Panc1 (cell line): ENCODE measurements at regions not wholly inside any gene's neighbourhood (a gene's known extent, or its start where the extent isn't known, plus 50 kb on each side); places are given as distances from the start of the nearest gene placed in this dataset.

ENCODE experiments used
- CTCF ChIP-seq: fragments of 450-650 bp; IDR thresholded peaks from 2 replicates; pipeline ENCODE4 v1.5.1; 2017; ENCODE audit warnings: mild to moderate bottlenecking
- POLR2AphosphoS5 ChIP-seq: IDR thresholded peaks from 2 replicates; pipeline ENCODE4 v1.6.1; 2012; ENCODE audit warnings: mild to moderate bottlenecking, low read depth, low read length, moderate library complexity
- TCF7L2 ChIP-seq: IDR thresholded peaks from 2 replicates; pipeline ENCODE4 v1.6.1; 2011; ENCODE audit warnings: mild to moderate bottlenecking, low read depth, low read length, inconsistent platforms
- TF ChIP-seq, protein P1 (sequence below), 2 experiments: IDR thresholded peaks; 2 replicates each; pipeline ENCODE4 v1.6.1; 2011 to 2012; ENCODE audit warnings: low read depth in 2 of 2, control low read depth in 1 of 2, low read length in 1 of 2, mild to moderate bottlenecking in 1 of 2, moderate library complexity in 1 of 2; ENCODE audit not compliant: insufficient read depth in 1 of 2

- TF ChIP-seq CTCF = no peak
- TF ChIP-seq, protein P1, sequence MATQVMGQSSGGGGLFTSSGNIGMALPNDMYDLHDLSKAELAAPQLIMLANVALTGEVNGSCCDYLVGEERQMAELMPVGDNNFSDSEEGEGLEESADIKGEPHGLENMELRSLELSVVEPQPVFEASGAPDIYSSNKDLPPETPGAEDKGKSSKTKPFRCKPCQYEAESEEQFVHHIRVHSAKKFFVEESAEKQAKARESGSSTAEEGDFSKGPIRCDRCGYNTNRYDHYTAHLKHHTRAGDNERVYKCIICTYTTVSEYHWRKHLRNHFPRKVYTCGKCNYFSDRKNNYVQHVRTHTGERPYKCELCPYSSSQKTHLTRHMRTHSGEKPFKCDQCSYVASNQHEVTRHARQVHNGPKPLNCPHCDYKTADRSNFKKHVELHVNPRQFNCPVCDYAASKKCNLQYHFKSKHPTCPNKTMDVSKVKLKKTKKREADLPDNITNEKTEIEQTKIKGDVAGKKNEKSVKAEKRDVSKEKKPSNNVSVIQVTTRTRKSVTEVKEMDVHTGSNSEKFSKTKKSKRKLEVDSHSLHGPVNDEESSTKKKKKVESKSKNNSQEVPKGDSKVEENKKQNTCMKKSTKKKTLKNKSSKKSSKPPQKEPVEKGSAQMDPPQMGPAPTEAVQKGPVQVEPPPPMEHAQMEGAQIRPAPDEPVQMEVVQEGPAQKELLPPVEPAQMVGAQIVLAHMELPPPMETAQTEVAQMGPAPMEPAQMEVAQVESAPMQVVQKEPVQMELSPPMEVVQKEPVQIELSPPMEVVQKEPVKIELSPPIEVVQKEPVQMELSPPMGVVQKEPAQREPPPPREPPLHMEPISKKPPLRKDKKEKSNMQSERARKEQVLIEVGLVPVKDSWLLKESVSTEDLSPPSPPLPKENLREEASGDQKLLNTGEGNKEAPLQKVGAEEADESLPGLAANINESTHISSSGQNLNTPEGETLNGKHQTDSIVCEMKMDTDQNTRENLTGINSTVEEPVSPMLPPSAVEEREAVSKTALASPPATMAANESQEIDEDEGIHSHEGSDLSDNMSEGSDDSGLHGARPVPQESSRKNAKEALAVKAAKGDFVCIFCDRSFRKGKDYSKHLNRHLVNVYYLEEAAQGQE (IDR thresholded peaks at IDR 0.05; ENCODE audit: insufficient read depth in 1 of 2, low read depth in 2 of 2, low read length in 1 of 2) = no peak
- TF ChIP-seq POLR2AphosphoS5 = no peak
- TF ChIP-seq TCF7L2 = no peak
Observed at GRCh38 chr12:42015051-42015461, 129.6 kb downstream of the GXYLT1 start.
